Peyer's patch (tissue), 4 donors: ENCODE measurements at regions not wholly inside any gene's neighbourhood (a gene's known extent, or its start where the extent isn't known, plus 50 kb on each side); places are given as distances from the start of the nearest gene placed in this dataset.
"Not testable (repeated sequence)": the region's sequence is repeated elsewhere in the genome, so short reads cannot be mapped to it uniquely, and the experiment has no call there.

Experiments
- POLR2A ChIP-seq, 2 donors: fragments of 450-650 bp; IDR thresholded peaks; one replicate each; pipeline ENCODE4 v1.5.1; 2017; ENCODE audit warnings: antibody characterized with exemption in 2 of 2, mild to moderate bottlenecking in 2 of 2, moderate library complexity in 2 of 2
- TF ChIP-seq, protein P1 (sequence below), 6 experiments: fragments of 450-650 bp in 4 of 6; fragments of 200-600 bp in 2 of 6; sonication (generic) in 1 of 6; IDR thresholded peaks; one replicate each; pipeline ENCODE4 v1.5.1; 2017 to 2019; ENCODE audit warnings: antibody characterized with exemption in 6 of 6, mild to moderate bottlenecking in 3 of 6, moderate library complexity in 1 of 6

DNA sequence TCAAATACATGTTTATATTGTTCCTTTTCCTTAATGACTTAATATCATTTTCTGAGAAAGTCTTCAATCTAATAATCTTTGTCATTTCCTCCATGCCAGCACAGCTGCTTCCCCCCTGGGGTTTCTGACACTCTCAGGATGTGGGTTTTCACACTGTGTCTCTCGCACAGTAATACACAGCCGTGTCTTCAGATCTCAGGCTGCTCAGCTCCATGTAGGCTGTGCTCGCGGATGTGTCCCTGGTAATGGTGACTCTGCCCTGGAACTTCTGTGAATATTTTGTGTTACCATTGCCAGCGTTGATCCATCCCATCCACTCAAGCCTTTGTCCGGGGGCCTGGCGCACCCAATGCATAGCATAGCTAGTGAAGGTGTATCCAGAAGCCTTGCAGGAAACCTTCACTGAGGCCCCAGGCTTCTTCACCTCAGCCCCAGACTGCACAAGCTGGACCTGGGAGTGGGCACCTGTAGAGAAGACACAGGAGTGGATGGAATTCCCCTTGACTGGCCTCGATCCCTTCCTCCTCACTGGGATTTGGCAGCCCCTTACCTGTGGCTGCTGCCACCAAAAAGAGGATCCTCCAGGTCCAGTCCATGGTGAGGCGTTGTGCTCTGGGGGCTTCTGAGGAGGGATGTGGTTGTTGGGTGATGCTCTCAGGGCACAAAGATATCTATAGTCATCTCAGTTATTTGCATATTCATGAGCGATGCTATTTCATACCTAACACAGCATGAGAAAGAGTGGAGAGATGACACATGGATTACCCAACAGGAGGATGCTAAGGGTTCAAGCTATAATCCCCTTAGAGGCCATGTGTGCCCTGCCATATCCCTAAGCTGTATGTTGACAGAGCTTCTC, 478.8 kb downstream of the TMEM121 start:
- TF ChIP-seq, protein P1, sequence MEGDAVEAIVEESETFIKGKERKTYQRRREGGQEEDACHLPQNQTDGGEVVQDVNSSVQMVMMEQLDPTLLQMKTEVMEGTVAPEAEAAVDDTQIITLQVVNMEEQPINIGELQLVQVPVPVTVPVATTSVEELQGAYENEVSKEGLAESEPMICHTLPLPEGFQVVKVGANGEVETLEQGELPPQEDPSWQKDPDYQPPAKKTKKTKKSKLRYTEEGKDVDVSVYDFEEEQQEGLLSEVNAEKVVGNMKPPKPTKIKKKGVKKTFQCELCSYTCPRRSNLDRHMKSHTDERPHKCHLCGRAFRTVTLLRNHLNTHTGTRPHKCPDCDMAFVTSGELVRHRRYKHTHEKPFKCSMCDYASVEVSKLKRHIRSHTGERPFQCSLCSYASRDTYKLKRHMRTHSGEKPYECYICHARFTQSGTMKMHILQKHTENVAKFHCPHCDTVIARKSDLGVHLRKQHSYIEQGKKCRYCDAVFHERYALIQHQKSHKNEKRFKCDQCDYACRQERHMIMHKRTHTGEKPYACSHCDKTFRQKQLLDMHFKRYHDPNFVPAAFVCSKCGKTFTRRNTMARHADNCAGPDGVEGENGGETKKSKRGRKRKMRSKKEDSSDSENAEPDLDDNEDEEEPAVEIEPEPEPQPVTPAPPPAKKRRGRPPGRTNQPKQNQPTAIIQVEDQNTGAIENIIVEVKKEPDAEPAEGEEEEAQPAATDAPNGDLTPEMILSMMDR (IDR thresholded peaks at IDR 0.05) = not testable (repeated sequence)
- peak in 1 of 2 donors; percentile 21 for TF ChIP-seq POLR2A (IDR thresholded peaks at IDR 0.05)
